ENCODE measurements at regions not wholly inside any gene's neighbourhood (a gene's known extent, or its start where the extent isn't known, plus 50 kb on each side); places are given as distances from the start of the nearest gene placed in this dataset.

DNA sequence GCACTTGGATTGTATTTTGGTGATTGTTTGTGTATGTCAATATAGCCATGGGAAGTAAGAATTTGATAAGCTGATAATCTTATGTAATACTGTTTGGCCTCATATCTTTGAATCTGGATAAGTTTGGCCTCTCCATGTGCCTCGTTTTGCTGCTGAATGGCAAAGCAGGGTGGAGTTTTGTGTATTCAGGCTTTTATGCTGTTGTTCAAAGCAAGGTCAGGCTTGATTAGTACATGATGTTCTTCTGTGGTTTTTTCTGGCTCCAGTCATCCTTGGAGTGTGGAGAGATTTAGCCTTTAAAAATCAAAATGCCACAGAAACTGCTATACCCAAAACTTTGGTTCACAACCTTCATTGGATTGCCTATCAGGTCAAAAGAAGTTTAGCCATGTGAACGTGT, 728.9 kb upstream of the GJE1 start:
- H3K4me3 Mint-ChIP-seq (ENCODE audit: unreplicated experiment): no peak overlapping the region
- peaks cover 2% of the 10 kb centered on the region for H3K9me3 Mint-ChIP-seq (ENCODE audit: unreplicated experiment)
- peaks cover 5% of the 10 kb centered on the region for H3K36me3 Mint-ChIP-seq (ENCODE audit: unreplicated experiment)
- TF ChIP-seq, protein P1, sequence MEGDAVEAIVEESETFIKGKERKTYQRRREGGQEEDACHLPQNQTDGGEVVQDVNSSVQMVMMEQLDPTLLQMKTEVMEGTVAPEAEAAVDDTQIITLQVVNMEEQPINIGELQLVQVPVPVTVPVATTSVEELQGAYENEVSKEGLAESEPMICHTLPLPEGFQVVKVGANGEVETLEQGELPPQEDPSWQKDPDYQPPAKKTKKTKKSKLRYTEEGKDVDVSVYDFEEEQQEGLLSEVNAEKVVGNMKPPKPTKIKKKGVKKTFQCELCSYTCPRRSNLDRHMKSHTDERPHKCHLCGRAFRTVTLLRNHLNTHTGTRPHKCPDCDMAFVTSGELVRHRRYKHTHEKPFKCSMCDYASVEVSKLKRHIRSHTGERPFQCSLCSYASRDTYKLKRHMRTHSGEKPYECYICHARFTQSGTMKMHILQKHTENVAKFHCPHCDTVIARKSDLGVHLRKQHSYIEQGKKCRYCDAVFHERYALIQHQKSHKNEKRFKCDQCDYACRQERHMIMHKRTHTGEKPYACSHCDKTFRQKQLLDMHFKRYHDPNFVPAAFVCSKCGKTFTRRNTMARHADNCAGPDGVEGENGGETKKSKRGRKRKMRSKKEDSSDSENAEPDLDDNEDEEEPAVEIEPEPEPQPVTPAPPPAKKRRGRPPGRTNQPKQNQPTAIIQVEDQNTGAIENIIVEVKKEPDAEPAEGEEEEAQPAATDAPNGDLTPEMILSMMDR (IDR thresholded peaks at IDR 0.05; ENCODE audit: partially characterized antibody, unreplicated experiment): no peak
- no peak overlapping the region for H3K27ac Mint-ChIP-seq (ENCODE audit: unreplicated experiment)
- no peaks in the 10 kb centered on the region for H3K4me1 Mint-ChIP-seq (ENCODE audit: low read depth, unreplicated experiment)
- H3K27me3 Mint-ChIP-seq (ENCODE audit: unreplicated experiment): no peaks in the 10 kb centered on the region
- no peak for DNase-seq

GRCh38 chr6:141403103-141403502, 729.6 kb upstream of the GJE1 start:
- no peaks in the 10 kb centered on the region for H3K4me1 Mint-ChIP-seq (ENCODE audit: low read depth, unreplicated experiment)
- H3K27ac Mint-ChIP-seq (ENCODE audit: unreplicated experiment): no peak overlapping the region
- no peaks in the 10 kb centered on the region for H3K36me3 Mint-ChIP-seq (ENCODE audit: unreplicated experiment)
- TF ChIP-seq, protein P1 (IDR thresholded peaks at IDR 0.05; ENCODE audit: partially characterized antibody, unreplicated experiment): no peak
- no peak for DNase-seq
- H3K27me3 Mint-ChIP-seq (ENCODE audit: unreplicated experiment): no peaks in the 10 kb centered on the region
- peaks cover 2% of the 10 kb centered on the region for H3K9me3 Mint-ChIP-seq (ENCODE audit: unreplicated experiment)
- no peak overlapping the region for H3K4me3 Mint-ChIP-seq (ENCODE audit: unreplicated experiment)

GRCh38 chr6:141402489-141402888, 730.2 kb upstream of the GJE1 start:
- TF ChIP-seq, protein P1 (IDR thresholded peaks at IDR 0.05; ENCODE audit: partially characterized antibody, unreplicated experiment): no peak
- Mint-ChIP-seq H3K36me3 (ENCODE audit: unreplicated experiment) (no peaks in the 10 kb centered on the region), H3K27me3 (ENCODE audit: unreplicated experiment) (no peaks in the 10 kb centered on the region), H3K9me3 (ENCODE audit: unreplicated experiment) (peaks cover 2% of the 10 kb centered on the region), H3K27ac (ENCODE audit: unreplicated experiment) (no peak overlapping the region), H3K4me1 (ENCODE audit: low read depth, unreplicated experiment) (no peaks in the 10 kb centered on the region), H3K4me3 (ENCODE audit: unreplicated experiment) (no peak overlapping the region)
- no peak for DNase-seq

DNA sequence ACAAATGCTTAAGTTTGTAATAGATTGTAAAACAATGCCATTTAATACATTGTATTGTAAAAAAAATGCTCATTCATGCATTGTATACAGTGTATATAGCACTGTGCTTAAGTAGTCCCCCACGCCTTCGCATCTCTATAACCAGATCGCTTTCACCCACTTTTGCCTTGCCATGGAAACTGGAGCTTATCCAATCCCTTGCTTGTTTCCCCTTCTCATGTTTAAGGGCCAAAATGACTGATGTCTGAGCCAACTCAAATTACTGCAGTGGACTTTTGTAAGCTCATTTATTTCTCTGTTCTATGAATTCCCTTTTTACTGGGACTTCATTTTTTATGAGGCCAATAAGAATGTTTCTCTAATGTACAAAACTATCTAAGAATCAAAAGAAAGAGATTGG, 730.9 kb upstream of the GJE1 start:
- TF ChIP-seq, protein P1 (IDR thresholded peaks at IDR 0.05; ENCODE audit: partially characterized antibody, unreplicated experiment): no peak
- no peak overlapping the region for H3K4me3 Mint-ChIP-seq (ENCODE audit: unreplicated experiment)
- no peak for DNase-seq
- no peaks in the 10 kb centered on the region for H3K36me3 Mint-ChIP-seq (ENCODE audit: unreplicated experiment)
- no peak overlapping the region for H3K27ac Mint-ChIP-seq (ENCODE audit: unreplicated experiment)
- no peaks in the 10 kb centered on the region for H3K9me3 Mint-ChIP-seq (ENCODE audit: unreplicated experiment)
- no peaks in the 10 kb centered on the region for H3K27me3 Mint-ChIP-seq (ENCODE audit: unreplicated experiment)
- no peaks in the 10 kb centered on the region for H3K4me1 Mint-ChIP-seq (ENCODE audit: low read depth, unreplicated experiment)

DNA sequence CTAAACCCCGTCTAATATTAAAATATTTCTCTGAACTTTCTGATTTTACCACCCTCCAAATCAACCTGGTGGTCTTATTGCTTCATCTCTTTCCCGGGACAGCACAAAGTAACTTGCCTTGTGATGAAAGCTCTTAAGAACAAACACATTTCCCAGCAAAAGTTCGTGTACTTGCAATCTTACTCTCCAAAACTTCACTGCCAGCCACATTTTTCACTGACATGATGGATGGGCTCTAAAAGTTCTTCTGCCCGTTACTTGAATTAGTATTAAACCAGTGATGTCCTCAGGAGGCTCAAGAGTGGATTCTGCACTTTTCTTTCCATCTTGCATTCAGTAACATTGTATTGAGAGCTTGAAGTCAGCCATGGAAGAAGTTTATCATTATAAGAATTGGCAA, 731.6 kb upstream of the GJE1 start:
- no peaks in the 10 kb centered on the region for H3K36me3 Mint-ChIP-seq (ENCODE audit: unreplicated experiment)
- no peaks in the 10 kb centered on the region for H3K4me1 Mint-ChIP-seq (ENCODE audit: low read depth, unreplicated experiment)
- H3K9me3 Mint-ChIP-seq (ENCODE audit: unreplicated experiment): no peaks in the 10 kb centered on the region
- DNase-seq: no peak
- H3K27me3 Mint-ChIP-seq (ENCODE audit: unreplicated experiment): no peaks in the 10 kb centered on the region
- no peak overlapping the region for H3K27ac Mint-ChIP-seq (ENCODE audit: unreplicated experiment)
- TF ChIP-seq, protein P1 (IDR thresholded peaks at IDR 0.05; ENCODE audit: partially characterized antibody, unreplicated experiment): no peak
- no peak overlapping the region for H3K4me3 Mint-ChIP-seq (ENCODE audit: unreplicated experiment)

All from glutamatergic neuron (in vitro differentiated cells).